Ovary (tissue), 7 donors: ENCODE measurements at regions not wholly inside any gene's neighbourhood (a gene's known extent, or its start where the extent isn't known, plus 50 kb on each side); places are given as distances from the start of the nearest gene placed in this dataset. TPM values are rescaled to one million over a fixed set of nuclear protein-coding genes. Genes with fewer than 3 reads are reported as not detected.
A peak's percentile ranks its signal among the peaks of the same experiment; 100 is the strongest.

ENCODE experiments used
- DNase-seq, 5 donors: peaks; one replicate each; pipeline ENCODE4 v3.0.0-alpha.2; 2019 to 2020
- H3K27ac ChIP-seq, 2 donors: fragments of 200-600 bp; one replicate each; pipeline versions ENCODE4 v1.5.1 to v1.8.0; 2019 to 2022
- H3K27me3 ChIP-seq: fragments of 200-600 bp; one replicate; pipeline ENCODE4 v1.8.0; 2022
- H3K36me3 ChIP-seq: fragments of 200-600 bp; sonication (generic); one replicate; pipeline ENCODE4 v1.5.1; 2019
- H3K4me1 ChIP-seq: one replicate; pipeline ENCODE4 v1.8.1; 2013; ENCODE audit warnings: mild to moderate bottlenecking, moderate library complexity; ENCODE audit not compliant: insufficient read depth
- H3K4me3 ChIP-seq: fragments of 200-600 bp; sonication (generic); one replicate; pipeline ENCODE4 v1.5.1; 2017
- H3K9me3 ChIP-seq, 2 donors: fragments of 200-600 bp in 1 of 2; sonication (generic) in 1 of 2; one replicate each; pipeline versions ENCODE4 v1.5.1 to v1.8.1; 2013 to 2019; ENCODE audit warnings: mild to moderate bottlenecking in 1 of 2, moderate library complexity in 1 of 2
- EP300 ChIP-seq: sonication (generic); formaldehyde crosslinking; IDR thresholded peaks from one replicate; pipeline ENCODE4 v1.6.1; 2017; ENCODE audit warnings: antibody characterized with exemption
- POLR2A ChIP-seq: fragments of 450-650 bp; IDR thresholded peaks from one replicate; pipeline ENCODE4 v1.6.1; 2017; ENCODE audit warnings: antibody characterized with exemption, mild to moderate bottlenecking, moderate library complexity
- WGBS, 3 donors: extraction: QIAGEN DNeasy Blood & Tissue Kit in 1 of 3; methylation state at CpG; one replicate each; pipeline versions ENCODE4 v1.1.5 to v1.1.7; 2013 to 2017; 5-methylcytosine and 5-hydroxymethylcytosine counted together
- intact Hi-C, 4 donors: fragments of 100-400 bp; cut with DNase I; formaldehyde crosslinking; loops; one replicate each; pipeline versions ENCODE4 v1.11.0 to v1.15.1; 2022 to 2023
- small RNA-seq: library from RNA; depleted of rRNA; stranded (forward); fragments of <200 nt; gene quantifications from one replicate; pipeline ENCODE3, GENCODE V24; 2016
- TF ChIP-seq, protein P1 (sequence below), 3 donors: fragments of 450-650 bp in 2 of 3; fragments of 200-600 bp in 1 of 3; IDR thresholded peaks; one replicate each; pipeline versions ENCODE4 v1.5.1 to v1.8.0; 2016 to 2022; ENCODE audit warnings: antibody characterized with exemption in 3 of 3, mild to moderate bottlenecking in 1 of 3
- donor health status: DM: no; HTN: no; CAD: no; lungs with moderate emphysema.
- donor health status: DM: no; HTN: no; CAD: no.
- donor health status: Bipolar disorder and iron deficiency.
- donor health status: DM: no; HTN: no; CAD: no.
- donor health status: DM: yes; HTN: yes; CAD: no.

DNA sequence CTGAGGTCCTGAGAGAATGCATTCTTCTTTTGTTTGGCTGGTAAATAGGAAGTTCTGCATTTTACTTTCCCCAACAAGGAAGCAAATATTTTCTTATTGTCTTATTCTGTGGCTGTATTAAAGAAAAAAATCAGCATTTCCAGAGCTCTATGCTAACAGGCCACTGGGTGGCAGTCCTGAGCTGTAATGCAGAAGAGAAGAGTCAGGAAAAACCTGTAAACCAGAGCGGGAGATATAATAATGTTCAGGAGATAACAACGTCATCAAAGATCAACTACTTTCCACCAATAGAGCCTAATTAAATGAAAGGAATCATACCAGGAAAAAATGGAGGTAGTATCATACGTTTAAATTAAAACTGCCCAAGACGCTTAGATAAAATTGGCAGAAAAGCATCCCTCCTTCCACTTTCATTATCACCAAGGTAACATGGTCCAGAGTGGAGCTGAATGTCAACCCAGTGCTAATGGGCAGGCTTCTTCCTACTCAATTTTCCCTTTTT lies 55.6 kb upstream of the CARMIL1 start:
- no peaks in the 10 kb centered on the region for H3K4me1 ChIP-seq
- H3K4me3 ChIP-seq = peak overlapping the region; percentile 12
- no peak for TF ChIP-seq EP300
- TF ChIP-seq POLR2A = no peak
- TF ChIP-seq, protein P1, sequence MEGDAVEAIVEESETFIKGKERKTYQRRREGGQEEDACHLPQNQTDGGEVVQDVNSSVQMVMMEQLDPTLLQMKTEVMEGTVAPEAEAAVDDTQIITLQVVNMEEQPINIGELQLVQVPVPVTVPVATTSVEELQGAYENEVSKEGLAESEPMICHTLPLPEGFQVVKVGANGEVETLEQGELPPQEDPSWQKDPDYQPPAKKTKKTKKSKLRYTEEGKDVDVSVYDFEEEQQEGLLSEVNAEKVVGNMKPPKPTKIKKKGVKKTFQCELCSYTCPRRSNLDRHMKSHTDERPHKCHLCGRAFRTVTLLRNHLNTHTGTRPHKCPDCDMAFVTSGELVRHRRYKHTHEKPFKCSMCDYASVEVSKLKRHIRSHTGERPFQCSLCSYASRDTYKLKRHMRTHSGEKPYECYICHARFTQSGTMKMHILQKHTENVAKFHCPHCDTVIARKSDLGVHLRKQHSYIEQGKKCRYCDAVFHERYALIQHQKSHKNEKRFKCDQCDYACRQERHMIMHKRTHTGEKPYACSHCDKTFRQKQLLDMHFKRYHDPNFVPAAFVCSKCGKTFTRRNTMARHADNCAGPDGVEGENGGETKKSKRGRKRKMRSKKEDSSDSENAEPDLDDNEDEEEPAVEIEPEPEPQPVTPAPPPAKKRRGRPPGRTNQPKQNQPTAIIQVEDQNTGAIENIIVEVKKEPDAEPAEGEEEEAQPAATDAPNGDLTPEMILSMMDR (IDR thresholded peaks at IDR 0.05) = peak; percentile 80 to 92 (median 90)
- peak; percentile 64 to 79 (median 76) for DNase-seq
- no peaks in the 10 kb centered on the region for H3K9me3 ChIP-seq
- no peaks in the 10 kb centered on the region for H3K27me3 ChIP-seq
- WGBS, 3 donors = 1 to 3% (median 1%) methylated on average over 4 of the region's 4 CpGs
- no peaks in the 10 kb centered on the region for H3K36me3 ChIP-seq
- intact Hi-C loops = loop anchor here in 1 of 4 donors (10.0 kb wide), 1 partner anchor 491 kb away; no protein-coding TSS in a partner anchor
- H3K27ac ChIP-seq = peak overlapping the region in 1 of 2 donors; percentile 58

- TF ChIP-seq, protein P1 (IDR thresholded peaks at IDR 0.05) = no peak
- TF ChIP-seq POLR2A (no peak), EP300 (no peak)
- H3K36me3 ChIP-seq = no peaks in the 10 kb centered on the region
- H3K9me3 ChIP-seq = no peaks in the 10 kb centered on the region
- no peak overlapping the region for H3K27ac ChIP-seq
- no peak overlapping the region for H3K4me3 ChIP-seq
- no peak for DNase-seq
- H3K27me3 ChIP-seq = no peaks in the 10 kb centered on the region
- H3K4me1 ChIP-seq = no peaks in the 10 kb centered on the region
- WGBS, 3 donors = 78 to 91% (median 88%) methylated on average over 4 of the region's 4 CpGs
- intact Hi-C loops = loop anchor here in 1 of 4 donors (10.0 kb wide), 1 partner anchor 491 kb away; no protein-coding TSS in a partner anchor
Observed at GRCh38 chr6:25224242-25224641, 54.9 kb upstream of the CARMIL1 start.

DNA sequence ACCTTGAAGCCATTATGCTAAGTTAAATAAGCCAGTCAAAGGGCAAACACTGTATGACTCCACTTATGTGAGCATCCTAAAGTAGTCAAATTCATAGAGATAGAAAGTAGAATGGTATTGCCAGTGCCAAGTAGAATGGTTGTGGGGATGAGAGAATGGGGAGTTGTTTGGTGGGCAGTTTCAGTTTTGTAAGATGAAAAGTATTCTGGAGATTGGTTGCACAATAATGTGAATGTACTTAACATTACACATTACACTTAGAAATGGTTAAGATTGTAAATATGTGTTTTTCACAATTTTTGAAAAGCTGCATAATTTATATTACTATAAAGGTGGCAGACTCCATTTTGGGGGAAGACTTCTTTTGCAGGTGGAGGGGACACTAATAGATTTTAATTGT lies 51.3 kb upstream of the CARMIL1 start:
- no peaks in the 10 kb centered on the region for H3K9me3 ChIP-seq
- H3K27ac ChIP-seq = no peak overlapping the region
- H3K4me3 ChIP-seq = no peak overlapping the region
- no peaks in the 10 kb centered on the region for H3K27me3 ChIP-seq
- TF ChIP-seq EP300 = no peak
- TF ChIP-seq, protein P1 (IDR thresholded peaks at IDR 0.05) = no peak
- TF ChIP-seq POLR2A = no peak
- no peaks in the 10 kb centered on the region for H3K36me3 ChIP-seq
- DNase-seq = no peak
- intact Hi-C loops = loop anchor here in 1 of 4 donors (10.0 kb wide), 1 partner anchor 487 kb away; no protein-coding TSS in a partner anchor
- no peaks in the 10 kb centered on the region for H3K4me1 ChIP-seq

Small RNAs in the stretch of these regions (small RNA-seq; reads per million reads assigned to genes)
- not detected for gene RN7SL334P
